Nephron (organoid): ENCODE measurements at regions not wholly inside any gene's neighbourhood (a gene's known extent, or its start where the extent isn't known, plus 50 kb on each side); places are given as distances from the start of the nearest gene placed in this dataset.

ENCODE experiments used
- H3K27ac Mint-ChIP-seq, 3 experiments: 2 replicates each; pipeline ENCODE4 v1.8.0; 2020; ENCODE audit warnings: mixed read lengths in 3 of 3, mild to moderate bottlenecking in 2 of 3, moderate library complexity in 1 of 3
- H3K27me3 Mint-ChIP-seq: 2 replicates; pipeline ENCODE4 v1.8.0; 2021; ENCODE audit warnings: low read depth, mild to moderate bottlenecking, moderate library complexity, mixed read lengths
- H3K36me3 Mint-ChIP-seq: 2 replicates; pipeline ENCODE4 v1.8.0; 2020; ENCODE audit warnings: low read depth, mixed read lengths
- H3K4me1 Mint-ChIP-seq: 2 replicates; pipeline ENCODE4 v1.8.0; 2020; ENCODE audit warnings: mixed read lengths
- H3K4me3 Mint-ChIP-seq, 3 experiments: 2 replicates each; pipeline ENCODE4 v1.8.0; 2020; ENCODE audit warnings: mild to moderate bottlenecking in 3 of 3, mixed read lengths in 3 of 3, moderate library complexity in 2 of 3
- H3K9me3 Mint-ChIP-seq: 2 replicates; pipeline ENCODE4 v1.8.0; 2020; ENCODE audit warnings: mixed read lengths
- CTCF ChIP-seq, 3 experiments: fragments of 200-600 bp; sonication (generic); IDR thresholded peaks; one replicate each; pipeline ENCODE4 v1.5.0; 2021; ENCODE audit warnings: antibody characterized with exemption in 3 of 3; ENCODE audit not compliant: unreplicated experiment in 3 of 3

DNA sequence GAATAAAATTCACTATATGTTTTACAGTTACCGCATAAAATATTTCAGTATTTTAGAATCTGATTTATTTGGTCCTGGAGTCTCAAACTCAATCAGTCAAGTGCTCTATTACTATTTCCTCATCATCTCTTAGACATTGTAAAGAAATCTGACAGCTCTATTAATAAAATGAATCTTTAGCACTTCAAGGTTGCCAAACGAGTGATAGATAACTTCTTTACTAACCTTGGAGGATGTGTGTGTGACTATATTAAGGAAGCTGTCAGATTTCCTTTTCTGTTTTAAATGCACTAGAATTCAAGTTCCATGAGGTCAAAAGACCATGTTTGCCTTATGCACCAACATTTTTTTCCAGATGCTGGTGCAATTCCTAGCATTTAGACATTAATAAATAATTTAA lies 389.8 kb upstream of the AZI2 start:
- peaks cover 21% of the 10 kb centered on the region for H3K9me3 Mint-ChIP-seq
- H3K27me3 Mint-ChIP-seq: no peaks in the 10 kb centered on the region
- no peak for TF ChIP-seq CTCF (IDR thresholded peaks at IDR 0.05; ENCODE audit: unreplicated experiment in 3 of 3)
- H3K4me1 Mint-ChIP-seq: peaks cover 22% of the 10 kb centered on the region
- H3K4me3 Mint-ChIP-seq: no peak overlapping the region
- no peak overlapping the region for H3K27ac Mint-ChIP-seq
- H3K36me3 Mint-ChIP-seq: no peaks in the 10 kb centered on the region

DNA sequence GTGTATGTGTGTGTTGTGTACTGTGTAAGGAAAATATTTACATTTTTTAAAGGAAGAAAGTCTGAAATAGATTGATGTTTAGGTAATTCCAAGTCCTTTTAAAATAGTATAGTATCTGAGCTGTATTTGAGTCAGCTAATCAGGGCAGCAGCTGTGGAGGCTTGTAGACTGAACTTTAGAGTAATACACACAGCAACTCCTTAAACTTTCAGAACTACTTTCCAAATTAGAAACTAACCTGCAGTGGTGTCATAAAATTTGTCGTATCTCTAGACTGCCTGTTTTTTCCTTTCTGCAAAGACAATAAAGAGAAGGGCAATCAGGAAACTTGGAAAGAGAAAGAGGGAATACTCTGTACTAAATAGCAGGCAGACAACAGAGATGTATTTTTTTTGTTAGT lies 391.0 kb upstream of the AZI2 start:
- no peaks in the 10 kb centered on the region for H3K27me3 Mint-ChIP-seq
- H3K27ac Mint-ChIP-seq: peak overlapping the region in 2 of 3 experiments; percentile 28 to 70
- TF ChIP-seq CTCF (IDR thresholded peaks at IDR 0.05; ENCODE audit: unreplicated experiment in 3 of 3): no peak
- H3K9me3 Mint-ChIP-seq: peaks cover 10% of the 10 kb centered on the region
- H3K4me3 Mint-ChIP-seq: no peak overlapping the region
- H3K4me1 Mint-ChIP-seq: peaks cover 34% of the 10 kb centered on the region
- no peaks in the 10 kb centered on the region for H3K36me3 Mint-ChIP-seq

- H3K27ac Mint-ChIP-seq: no peak overlapping the region
- no peaks in the 10 kb centered on the region for H3K27me3 Mint-ChIP-seq
- peaks cover 50% of the 10 kb centered on the region for H3K4me1 Mint-ChIP-seq
- no peak for TF ChIP-seq CTCF (IDR thresholded peaks at IDR 0.05; ENCODE audit: unreplicated experiment in 3 of 3)
- no peaks in the 10 kb centered on the region for H3K9me3 Mint-ChIP-seq
- no peak overlapping the region for H3K4me3 Mint-ChIP-seq
- no peaks in the 10 kb centered on the region for H3K36me3 Mint-ChIP-seq
These were observed 394.6 kb upstream of the AZI2 start for GRCh38 chr3:28743271-28743670.

DNA sequence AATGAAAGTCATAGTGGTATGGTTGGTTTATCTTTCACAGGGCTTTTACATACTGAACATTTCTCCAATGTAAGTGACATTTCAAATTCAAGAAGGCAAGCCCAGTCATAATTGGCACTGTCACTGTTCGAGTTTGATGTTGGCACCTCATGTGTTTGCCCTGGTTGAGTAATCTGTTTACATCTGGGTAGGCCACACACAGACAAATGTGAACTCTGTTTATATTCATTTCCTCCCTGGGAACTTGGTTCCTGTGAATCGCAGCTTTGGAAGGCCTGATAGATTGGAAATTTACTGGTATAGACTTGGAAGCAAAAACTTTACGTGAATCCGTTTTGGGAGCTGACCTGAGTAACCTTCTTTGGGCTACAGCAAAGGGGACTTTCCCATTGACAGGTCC lies 395.2 kb upstream of the AZI2 start:
- no peak for TF ChIP-seq CTCF (IDR thresholded peaks at IDR 0.05; ENCODE audit: unreplicated experiment in 3 of 3)
- H3K36me3 Mint-ChIP-seq: no peaks in the 10 kb centered on the region
- H3K27me3 Mint-ChIP-seq: no peaks in the 10 kb centered on the region
- H3K4me3 Mint-ChIP-seq: no peak overlapping the region
- peaks cover 50% of the 10 kb centered on the region for H3K4me1 Mint-ChIP-seq
- no peak overlapping the region for H3K27ac Mint-ChIP-seq
- H3K9me3 Mint-ChIP-seq: no peaks in the 10 kb centered on the region

GRCh38 chr3:28745436-28745835 lies 396.8 kb upstream of the AZI2 start:
- Mint-ChIP-seq H3K36me3 (no peaks in the 10 kb centered on the region), H3K9me3 (peaks cover 11% of the 10 kb centered on the region), H3K4me3 (no peak overlapping the region), H3K4me1 (peaks cover 35% of the 10 kb centered on the region), H3K27ac (peak overlapping the region in 2 of 3 experiments; percentile 2 to 25), H3K27me3 (no peaks in the 10 kb centered on the region)
- TF ChIP-seq CTCF (IDR thresholded peaks at IDR 0.05; ENCODE audit: unreplicated experiment in 3 of 3): no peak

DNA sequence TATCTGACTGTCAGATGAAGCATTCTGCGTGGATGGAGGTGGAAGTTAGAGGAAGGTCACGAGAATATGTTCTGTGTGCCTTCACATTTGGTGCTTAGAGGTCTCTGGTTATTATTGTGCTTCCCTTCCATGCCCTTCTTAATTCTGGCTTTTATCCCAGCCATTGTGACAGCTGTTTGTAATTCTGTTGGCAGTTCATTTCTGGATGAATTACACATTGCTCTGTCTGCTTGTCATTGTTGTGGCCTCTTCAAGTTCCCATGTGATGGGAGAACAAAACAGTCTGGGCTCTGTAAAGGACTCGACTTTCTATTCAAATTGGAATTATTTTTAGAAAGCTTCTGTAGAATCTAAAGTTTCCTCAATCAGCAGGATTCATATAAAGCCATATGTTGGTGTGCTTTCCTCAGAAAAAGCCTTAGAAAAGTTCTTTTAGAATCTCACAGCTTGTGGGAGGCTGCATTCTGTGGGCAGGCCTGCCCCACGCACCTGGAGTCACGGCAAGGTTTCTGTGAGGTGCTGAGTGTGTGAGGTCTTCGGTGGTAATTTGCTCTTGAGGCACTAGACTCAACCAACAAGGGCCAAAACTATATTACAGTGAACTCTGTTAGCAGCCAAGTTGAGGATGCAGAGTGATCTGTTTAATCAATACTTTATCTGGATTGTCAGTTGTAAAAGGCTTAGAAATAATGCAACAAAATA lies 397.4 kb upstream of the AZI2 start:
- peak overlapping the region in 2 of 3 experiments; percentile 2 to 25 for H3K27ac Mint-ChIP-seq
- H3K4me3 Mint-ChIP-seq: no peak overlapping the region
- peaks cover 17% of the 10 kb centered on the region for H3K9me3 Mint-ChIP-seq
- H3K4me1 Mint-ChIP-seq: peaks cover 34% of the 10 kb centered on the region
- TF ChIP-seq CTCF (IDR thresholded peaks at IDR 0.05; ENCODE audit: unreplicated experiment in 3 of 3): no peak
- H3K27me3 Mint-ChIP-seq: no peaks in the 10 kb centered on the region
- peaks cover 4% of the 10 kb centered on the region for H3K36me3 Mint-ChIP-seq
